GM23248 (cell line): ENCODE measurements at regions not wholly inside any gene's neighbourhood (a gene's known extent, or its start where the extent isn't known, plus 50 kb on each side); places are given as distances from the start of the nearest gene placed in this dataset.

Experiments used
- EZH2 ChIP-seq: fragments of 200-600 bp; sonication (generic); IDR thresholded peaks from 2 replicates; pipeline ENCODE4 v1.6.1; 2018; ENCODE audit warnings: antibody characterized with exemption, mild to moderate bottlenecking; ENCODE audit not compliant: insufficient read depth, poor library complexity, severe bottlenecking
- EZH2phosphoT487 ChIP-seq: fragments of 200-600 bp; sonication (generic); IDR thresholded peaks from 2 replicates; pipeline ENCODE4 v1.6.1; 2018; ENCODE audit warnings: antibody characterized with exemption, moderate library complexity, mild to moderate bottlenecking, low read depth; ENCODE audit not compliant: insufficient read depth

DNA sequence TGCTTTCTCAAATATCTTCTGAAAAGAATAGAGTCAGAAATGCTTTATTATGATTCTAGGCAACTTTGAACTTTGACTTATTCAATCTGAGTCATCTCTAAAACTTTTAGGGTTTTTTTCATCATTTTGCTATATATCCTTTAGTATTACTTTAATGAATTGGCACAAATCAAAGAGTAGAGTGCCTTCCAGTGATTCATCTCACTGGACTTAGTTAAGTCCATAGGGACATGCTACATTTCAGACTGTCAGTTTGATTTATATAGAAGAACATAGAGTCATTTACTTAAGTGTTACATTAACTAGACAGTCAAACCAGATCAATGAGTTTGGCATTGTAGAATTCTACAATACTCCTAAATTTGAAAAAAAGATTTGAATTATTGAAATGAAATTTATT is 1235.7 kb upstream of the MAP3K7 start:
- TF ChIP-seq EZH2phosphoT487 (no peak), EZH2 (no peak)
